ENCODE measurements at regions not wholly inside any gene's neighbourhood (a gene's known extent, or its start where the extent isn't known, plus 50 kb on each side); places are given as distances from the start of the nearest gene placed in this dataset.

GRCh38 chr6:81031416-81031815, 721.1 kb downstream of the TENT5A start:
- TF ChIP-seq POLR2A (IDR thresholded peaks at IDR 0.05): no peak
- TF ChIP-seq CTCF (IDR thresholded peaks at IDR 0.05): no peak
